K562 (cell line): ENCODE measurements at regions not wholly inside any gene's neighbourhood (a gene's known extent, or its start where the extent isn't known, plus 50 kb on each side); places are given as distances from the start of the nearest gene placed in this dataset.

Experiments
- ATAC-seq: fragments of 200-7000 bp; cut with Tn5 transposase; 3 replicates; pipeline ENCODE4 v1.9.1; 2020; ENCODE audit warnings: moderate library complexity
- BruUV-seq: library from RNA; stranded (reverse); fragments of 400-500 nt; replicated peaks from 2 replicates; lab custom pipeline; 2021; lab: Mats Ljungman, UMichigan
- CTCF ChIA-PET: fragments of 300-600 bp; formaldehyde crosslinking; extraction: SDS; loops from one replicate; lab custom pipeline; 2021; ENCODE audit warnings: low intra/inter-chr PET ratio; lab: Yijun Ruan, JAX
- POLR2A ChIA-PET: fragments of 300-600, 350-650 bp; sonication (Branson Sonifier 250); formaldehyde crosslinking; extraction: SDS; loops from one replicate; lab custom pipeline; 2021; ENCODE audit warnings: antibody characterized with exemption, inconsistent platforms; lab: Yijun Ruan, JAX
- DNase-seq, 4 experiments: peaks; one replicate each; pipeline versions ENCODE4 v3.0.0 to v3.0.0-alpha.2; 2011 to 2018; ENCODE audit warnings: low spot score in 3 of 4, mixed read lengths in 3 of 4; ENCODE audit errors: extremely low read depth in 1 of 4
- FAIRE-seq: peaks from 2 replicates; lab custom pipeline; 2011; peaks lifted over from hg19 to GRCh38; lab: Jason Lieb, UNC
- H2AFZ ChIP-seq: 2 replicates; pipeline ENCODE4 v1.6.0; 2011; ENCODE audit warnings: low read depth, low read length, control low read depth, inconsistent platforms
- H3K27ac ChIP-seq: fragments of 200-600 bp; 3 replicates; pipeline ENCODE4 v1.8.0; 2011; ENCODE audit warnings: low read depth, mild to moderate bottlenecking, control low read depth, inconsistent platforms, low read length, moderate library complexity, mixed read lengths; ENCODE audit errors: extremely low read depth
- H3K27me3 ChIP-seq, 2 experiments: fragments of 300-600 bp in 1 of 2; 2 replicates in 1 of 2; 3 replicates in 1 of 2; pipeline versions ENCODE4 v1.6.0 to v1.8.0; 2011; ENCODE audit warnings: inconsistent platforms in 2 of 2, low read length in 2 of 2, mild to moderate bottlenecking in 1 of 2, mixed read lengths in 1 of 2, moderate library complexity in 1 of 2; ENCODE audit not compliant: control insufficient read depth in 2 of 2, insufficient read depth in 2 of 2
- H3K36me3 ChIP-seq: fragments of 300-600 bp; 3 replicates; pipeline ENCODE4 v1.8.0; 2011; ENCODE audit warnings: mild to moderate bottlenecking, low read length, inconsistent platforms; ENCODE audit not compliant: control insufficient read depth, insufficient read depth
- H3K4me1 ChIP-seq, 2 experiments: fragments of 200-600 bp in 1 of 2; replicated peaks in 1 of 2; 2 replicates in 1 of 2; 3 replicates in 1 of 2; pipeline versions ENCODE4 v1.5.1 to v1.8.0; 2011; ENCODE audit warnings: inconsistent platforms in 2 of 2, low read length in 2 of 2, mild to moderate bottlenecking in 1 of 2, mixed read lengths in 1 of 2, moderate library complexity in 1 of 2; ENCODE audit not compliant: control insufficient read depth in 2 of 2, insufficient read depth in 2 of 2
- H3K4me2 ChIP-seq: 2 replicates; pipeline ENCODE4 v1.6.1; 2011; ENCODE audit warnings: low read length, control low read depth, inconsistent platforms, mixed read lengths; ENCODE audit not compliant: insufficient read depth
- H3K4me3 ChIP-seq: fragments of 200-600 bp; sonication (generic), shearing (Covaris generic); 2 replicates; pipeline ENCODE4 v1.5.1; 2016; ENCODE audit warnings: control low read depth, inconsistent platforms
- H3K79me2 ChIP-seq: fragments of 200-600 bp; 3 replicates; pipeline ENCODE4 v1.8.0; 2011; ENCODE audit warnings: low read length, inconsistent platforms; ENCODE audit not compliant: control insufficient read depth, insufficient read depth
- H3K9ac ChIP-seq, 2 experiments: 2 replicates each; pipeline versions ENCODE4 v1.6.0 to v1.6.1; 2011; ENCODE audit warnings: low read depth in 2 of 2, low read length in 2 of 2, control low read depth in 1 of 2, inconsistent platforms in 1 of 2, mild to moderate bottlenecking in 1 of 2, mixed read lengths in 1 of 2; ENCODE audit not compliant: insufficient read depth in 1 of 2
- H3K9me1 ChIP-seq: one replicate; pipeline ENCODE4 v1.6.0; 2011; ENCODE audit warnings: inconsistent platforms, mild to moderate bottlenecking, low read length, moderate library complexity; ENCODE audit not compliant: control insufficient read depth, insufficient read depth
- H3K9me3 ChIP-seq: replicated peaks from 2 replicates; pipeline ENCODE4 v1.5.1; 2011; ENCODE audit warnings: low read depth, low read length, inconsistent platforms; ENCODE audit not compliant: control insufficient read depth, insufficient read depth
- H4K20me1 ChIP-seq: replicated peaks from 2 replicates; pipeline ENCODE4 v1.6.1; 2011; ENCODE audit warnings: low read length, inconsistent platforms, mixed read lengths; ENCODE audit not compliant: control insufficient read depth, insufficient read depth
- CEBPG ChIP-seq, 3 experiments: fragments of 200-800 bp in 1 of 3; sonication (Bioruptor generic) in 1 of 3; sonication (generic) in 1 of 3; formaldehyde crosslinking in 1 of 3; IDR thresholded peaks in 2 of 3; conservative IDR thresholded peaks in 1 of 3; 2 replicates each; pipeline versions ENCODE4 v1.6.1 to v1.8.0; 2016 to 2022; ENCODE audit warnings: missing compliant biosample characterization in 2 of 3, missing genetic modification characterization in 2 of 3, mild to moderate bottlenecking in 1 of 3, missing genetic modification reagents in 1 of 3
- ESRRB ChIP-seq: fragments of 250-450 bp; sonication (Bioruptor Pico); IDR thresholded peaks from 2 replicates; pipeline ENCODE4 v1.5.0; 2020; ENCODE audit warnings: mild to moderate bottlenecking, moderate library complexity, borderline replicate concordance
- ETS2 ChIP-seq: IDR thresholded peaks from 2 replicates; pipeline ENCODE4 v1.6.1; 2016; ENCODE audit warnings: borderline replicate concordance, missing genetic modification characterization, mild to moderate bottlenecking, moderate library complexity, missing compliant biosample characterization; ENCODE audit not compliant: poor library complexity, severe bottlenecking
- GTF2B ChIP-seq: IDR thresholded peaks from 2 replicates; pipeline ENCODE4 v1.6.1; 2011; ENCODE audit not compliant: insufficient read length; ENCODE audit errors: extremely low read depth
- MAZ ChIP-seq, 2 experiments: fragments of 450-650 bp in 1 of 2; sonication (generic) in 1 of 2; formaldehyde crosslinking; IDR thresholded peaks in 1 of 2; conservative IDR thresholded peaks in 1 of 2; 2 replicates each; pipeline versions ENCODE4 v1.4.0 to v1.5.0; 2020; ENCODE audit warnings: mild to moderate bottlenecking in 1 of 2, missing genetic modification reagents in 1 of 2
- MTA1 ChIP-seq: fragments of 450-650 bp; IDR thresholded peaks from 2 replicates; pipeline ENCODE4 v1.6.1; 2017; ENCODE audit warnings: borderline replicate concordance
- MYNN ChIP-seq, 2 experiments: sonication (generic); formaldehyde crosslinking in 1 of 2; IDR thresholded peaks; 2 replicates each; pipeline versions ENCODE4 v1.5.0 to v1.6.1; 2016 to 2020; ENCODE audit warnings: antibody characterized with exemption in 1 of 2, missing genetic modification reagents in 1 of 2
- RBM15 ChIP-seq: fragments of 200-400 bp; formaldehyde crosslinking; IDR thresholded peaks from 2 replicates; pipeline ENCODE4 v1.6.1; 2018; ENCODE audit warnings: mild to moderate bottlenecking, low read length, moderate library complexity; ENCODE audit not compliant: insufficient read depth
- RBM17 ChIP-seq: fragments of 200-400 bp; formaldehyde crosslinking; IDR thresholded peaks from 2 replicates; pipeline ENCODE4 v1.6.1; 2017; ENCODE audit warnings: low read depth, mild to moderate bottlenecking, low read length, borderline replicate concordance
- RBM39 ChIP-seq: fragments of 200-400 bp; formaldehyde crosslinking; optimal IDR thresholded peaks from 2 replicates; pipeline ENCODE3; 2018; ENCODE audit warnings: low read depth, low read length
- TCF7L2 ChIP-seq: fragments of 150-350 bp; IDR thresholded peaks from 2 replicates; pipeline ENCODE4 v1.6.1; 2016; ENCODE audit warnings: low read depth, mild to moderate bottlenecking, low read length, moderate library complexity
- ZNF134 ChIP-seq: fragments of 250-450 bp; sonication (Bioruptor Pico); conservative IDR thresholded peaks from 2 replicates; pipeline ENCODE4 v1.4.0; 2020
- WGBS: fragments of 100-300 bp; shearing (Covaris generic); methylation state at CpG from one replicate; pipeline ENCODE4 v1.1.6; 2016; ENCODE audit warnings: low coverage, mixed read lengths; ENCODE audit not compliant: insufficient coverage; ENCODE audit errors: missing lambda C conversion rate; 5-methylcytosine and 5-hydroxymethylcytosine counted together
- in situ Hi-C: fragments of 300-500 bp; cut with MboI; formaldehyde crosslinking; loops from 4 replicates; pipeline ENCODE4 v1.15.0; 2018; ENCODE audit warnings: inconsistent platforms, mixed read lengths
- intact Hi-C: fragments of 100-400 bp; cut with micrococcal nuclease; formaldehyde crosslinking; loops from 2 replicates; pipeline ENCODE4 v1.14.2; 2022

DNA sequence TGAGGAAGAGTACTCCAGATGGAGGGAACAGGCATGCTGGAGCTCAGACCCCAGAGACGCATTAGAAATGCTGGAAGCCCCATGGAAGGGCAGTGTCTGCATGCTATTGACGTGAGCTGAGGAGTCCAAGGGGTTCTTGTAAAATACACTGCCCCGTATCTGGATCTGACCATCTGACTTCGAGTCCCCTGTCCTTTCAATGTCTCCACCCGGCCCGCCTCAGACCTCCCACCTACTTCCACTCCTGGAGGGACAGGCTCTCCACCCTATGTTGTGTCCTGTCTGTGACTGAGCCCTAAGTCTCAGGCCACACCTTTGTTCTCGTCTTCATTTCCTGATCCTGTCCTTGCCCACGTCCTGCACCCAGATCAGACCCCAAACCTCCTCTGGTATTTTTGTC, 496.3 kb downstream of the CDH26 start:
- peaks cover 0 to 3% of the 10 kb centered on the region in 2 experiments; a peak in 1 of 5 replicates for H3K27me3 ChIP-seq
- BruUV-seq: no TSS peak
- H3K36me3 ChIP-seq: no peaks in the 10 kb centered on the region
- 0% methylated on average over 6 of the region's 8 CpGs for WGBS
- no peaks in the 10 kb centered on the region for H3K4me1 ChIP-seq
- no peak overlapping the region for H2AFZ ChIP-seq
- ATAC-seq: no peak
- no peaks in the 10 kb centered on the region for H3K79me2 ChIP-seq
- CTCF ChIA-PET: no interaction called here
- no peak overlapping the region for H3K4me3 ChIP-seq
- intact Hi-C loops: no loop called here
- no peak overlapping the region for H3K4me2 ChIP-seq
- in situ Hi-C loops: no loop called here
- TF ChIP-seq CEBPG (CRISPR knock-in tag; IDR thresholded peaks at IDR 0.05) (no peak), CEBPG (tag; conservative IDR thresholded peaks at IDR 0.05 in 1 of 2, IDR thresholded peaks at IDR 0.05 in 1 of 2) (no peak)
- FAIRE-seq: no peak
- POLR2A ChIA-PET: no interaction called here
- no peak overlapping the region for H3K9ac ChIP-seq
- DNase-seq: no peak
- no peaks in the 10 kb centered on the region for H3K9me3 ChIP-seq
- no peak overlapping the region for H3K27ac ChIP-seq
- no peaks in the 10 kb centered on the region for H3K9me1 ChIP-seq
- H4K20me1 ChIP-seq: no peaks in the 10 kb centered on the region

DNA sequence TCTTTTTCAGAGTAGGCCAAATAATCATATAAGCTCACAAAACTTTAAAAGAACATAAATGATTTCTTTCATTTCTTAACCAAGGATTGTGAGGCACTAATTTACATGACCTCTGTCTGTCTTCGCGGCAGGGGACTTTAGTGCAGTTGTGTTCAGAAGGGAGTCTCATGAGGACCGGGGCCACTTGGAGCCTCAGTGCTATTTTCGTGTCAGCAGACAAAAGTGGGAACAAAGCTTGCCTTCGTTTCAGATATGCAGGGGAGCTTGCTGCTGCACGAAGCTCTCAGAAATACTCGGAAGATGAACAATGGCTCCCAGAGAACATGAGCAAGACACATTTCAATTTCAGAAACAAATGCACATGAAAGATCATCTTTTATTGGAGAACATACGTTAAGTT, 497.0 kb downstream of the CDH26 start:
- Histone ChIP-seq H3K27me3 (peaks cover 0 to 3% of the 10 kb centered on the region in 2 experiments; a peak in 1 of 5 replicates), H3K9me1 (no peaks in the 10 kb centered on the region), H3K9ac (no peak overlapping the region), H3K27ac (no peak overlapping the region), H4K20me1 (no peaks in the 10 kb centered on the region), H3K36me3 (no peaks in the 10 kb centered on the region), H3K79me2 (no peaks in the 10 kb centered on the region), H3K4me1 (no peaks in the 10 kb centered on the region), H3K4me3 (no peak overlapping the region), H3K4me2 (no peak overlapping the region), H2AFZ (no peak overlapping the region), H3K9me3 (no peaks in the 10 kb centered on the region)
- POLR2A ChIA-PET: no interaction called here
- in situ Hi-C loops (no loop called here), intact Hi-C loops (no loop called here)
- WGBS: 0% methylated on average over 7 of the region's 8 CpGs
- TF ChIP-seq MAZ (CRISPR knock-in tag; conservative IDR thresholded peaks at IDR 0.05 in 1 of 2, IDR thresholded peaks at IDR 0.05 in 1 of 2) (no peak), MTA1 (no peak), TCF7L2 (no peak), RBM17 (no peak), MYNN (IDR thresholded peaks at IDR 0.05) (no peak), MYNN (CRISPR knock-in tag; IDR thresholded peaks at IDR 0.05) (no peak), RBM39 (no peak), ZNF134 (CRISPR knock-in tag) (no peak), RBM15 (no peak), GTF2B (no peak), ETS2 (no peak), ESRRB (CRISPR knock-in tag) (no peak)
- CTCF ChIA-PET: no interaction called here
- no TSS peak for BruUV-seq
- FAIRE-seq (no peak), DNase-seq (no peak), ATAC-seq (no peak)
